Left ventricle myocardium inferior (tissue), 1 donor: ENCODE measurements at regions not wholly inside any gene's neighbourhood (a gene's known extent, or its start where the extent isn't known, plus 50 kb on each side); places are given as distances from the start of the nearest gene placed in this dataset.

Source experiments
- DNase-seq: peaks from one replicate; pipeline ENCODE4 v3.0.0-alpha.2; 2020
- H3K27ac ChIP-seq: fragments of 200-600 bp; replicated peaks from 2 replicates; pipeline ENCODE4 v1.8.0; 2021
- H3K27me3 ChIP-seq: fragments of 200-600 bp; 2 replicates; pipeline ENCODE4 v1.8.0; 2021; ENCODE audit warnings: low read depth
- H3K36me3 ChIP-seq: fragments of 200-600 bp; 2 replicates; pipeline ENCODE4 v1.8.0; 2021
- H3K4me1 ChIP-seq: fragments of 200-600 bp; 2 replicates; pipeline ENCODE4 v1.8.0; 2021
- H3K4me3 ChIP-seq: fragments of 200-600 bp; 2 replicates; pipeline ENCODE4 v1.8.0; 2021; ENCODE audit warnings: mild to moderate bottlenecking, moderate library complexity
- H3K9me3 ChIP-seq: fragments of 200-600 bp; replicated peaks from 2 replicates; pipeline ENCODE4 v1.8.0; 2021
- CTCF ChIP-seq: fragments of 200-600 bp; IDR thresholded peaks from 2 replicates; pipeline ENCODE4 v1.8.0; 2021; ENCODE audit warnings: antibody characterized with exemption, mild to moderate bottlenecking, borderline replicate concordance
- intact Hi-C: fragments of 100-400 bp; cut with micrococcal nuclease; formaldehyde crosslinking; loops from one replicate; pipeline ENCODE4 v1.11.0; 2022
- donor health status: DM: no; HTN: yes; CAD: no; lungs with severe emphysema.

DNA sequence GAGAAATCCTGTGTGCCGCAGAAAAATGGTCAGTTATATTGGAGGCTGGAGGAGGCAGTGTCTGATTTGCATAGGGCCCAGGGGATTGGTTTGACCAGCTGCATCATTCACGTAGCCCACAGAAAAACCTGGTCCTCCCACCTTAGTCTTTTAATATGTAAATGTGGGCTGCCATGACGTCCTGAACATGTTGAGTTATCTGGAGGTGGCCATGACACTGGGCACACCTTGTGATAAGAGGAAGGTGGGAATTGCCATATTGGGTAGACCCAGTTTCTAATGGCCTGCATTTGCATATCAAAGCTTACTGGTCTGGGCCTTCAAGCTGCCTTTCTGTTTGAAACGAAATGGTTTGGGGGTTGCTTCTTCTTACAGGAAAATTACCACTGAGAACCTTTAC lies 162.2 kb downstream of the AHR start:
- H3K4me1 ChIP-seq, result no peaks in the 10 kb centered on the region
- H3K36me3 ChIP-seq, result no peaks in the 10 kb centered on the region
- peaks cover 18% of the 10 kb centered on the region for H3K9me3 ChIP-seq
- DNase-seq, result no peak
- TF ChIP-seq CTCF, result no peak
- H3K4me3 ChIP-seq, result no peak overlapping the region
- intact Hi-C loops, result no loop called here
- no peaks in the 10 kb centered on the region for H3K27me3 ChIP-seq
- H3K27ac ChIP-seq, result no peak overlapping the region

- Histone ChIP-seq H3K36me3 (no peaks in the 10 kb centered on the region), H3K4me1 (no peaks in the 10 kb centered on the region), H3K27me3 (no peaks in the 10 kb centered on the region), H3K4me3 (no peak overlapping the region), H3K9me3 (peaks cover 14% of the 10 kb centered on the region), H3K27ac (no peak overlapping the region)
- no peak for TF ChIP-seq CTCF
- intact Hi-C loops, result no loop called here
- no peak for DNase-seq
These were observed 163.7 kb downstream of the AHR start for GRCh38 chr7:17462131-17462631.

DNA sequence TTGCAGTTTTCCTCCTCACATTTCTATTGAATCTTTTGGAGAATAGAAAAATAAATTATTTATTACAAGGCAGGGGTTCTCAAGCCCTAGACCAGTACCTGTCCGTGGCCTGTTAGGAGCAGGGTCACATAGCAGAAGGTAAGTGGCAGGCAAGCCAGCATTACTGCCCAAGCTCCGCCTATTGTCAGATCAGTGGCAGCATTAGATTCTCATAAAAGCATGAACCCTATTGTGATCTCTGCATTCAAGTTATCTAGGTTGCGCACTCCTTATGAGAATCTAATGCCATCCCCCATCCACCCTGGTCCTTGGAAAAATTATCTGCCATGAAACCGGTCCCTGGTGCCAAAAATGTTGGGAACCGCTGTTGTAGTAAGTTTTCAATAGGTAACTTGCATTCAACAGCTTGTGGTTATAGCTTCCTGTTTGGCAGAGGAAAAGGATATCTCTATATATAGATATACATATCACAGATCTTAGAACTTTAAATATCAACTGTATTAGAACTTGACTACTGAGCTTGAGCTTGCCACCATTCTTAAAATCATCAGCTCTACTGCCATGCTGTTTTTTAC lies 165.1 kb downstream of the AHR start:
- Histone ChIP-seq H3K27ac (no peak overlapping the region), H3K9me3 (peaks cover 6% of the 10 kb centered on the region), H3K4me3 (no peak overlapping the region), H3K36me3 (no peaks in the 10 kb centered on the region), H3K27me3 (no peaks in the 10 kb centered on the region), H3K4me1 (no peaks in the 10 kb centered on the region)
- DNase-seq, result no peak
- intact Hi-C loops, result no loop called here
- TF ChIP-seq CTCF, result no peak

- H3K4me3 ChIP-seq, result no peak overlapping the region
- no peaks in the 10 kb centered on the region for H3K4me1 ChIP-seq
- DNase-seq, result no peak
- H3K27me3 ChIP-seq, result no peaks in the 10 kb centered on the region
- no peak for TF ChIP-seq CTCF
- intact Hi-C loops, result no loop called here
- H3K9me3 ChIP-seq, result no peaks in the 10 kb centered on the region
- H3K27ac ChIP-seq, result no peak overlapping the region
- H3K36me3 ChIP-seq, result no peaks in the 10 kb centered on the region
These were observed 167.8 kb downstream of the AHR start for GRCh38 chr7:17466216-17466615.

- no peak overlapping the region for H3K27ac ChIP-seq
- no peaks in the 10 kb centered on the region for H3K36me3 ChIP-seq
- intact Hi-C loops, result no loop called here
- no peaks in the 10 kb centered on the region for H3K9me3 ChIP-seq
- no peak for DNase-seq
- no peaks in the 10 kb centered on the region for H3K4me1 ChIP-seq
- TF ChIP-seq CTCF, result no peak
- no peak overlapping the region for H3K4me3 ChIP-seq
- no peaks in the 10 kb centered on the region for H3K27me3 ChIP-seq
These were observed 169.0 kb downstream of the AHR start for GRCh38 chr7:17467386-17467945.
